A549 (cell line): ENCODE measurements at regions not wholly inside any gene's neighbourhood (a gene's known extent, or its start where the extent isn't known, plus 50 kb on each side); places are given as distances from the start of the nearest gene placed in this dataset.

Experiments
- CTCF ChIP-seq: fragments of >200 bp; sonication (Bioruptor Twin); formaldehyde crosslinking; IDR thresholded peaks from 3 replicates; pipeline ENCODE4 v1.5.1; 2016
- EP300 ChIP-seq, 2 experiments: fragments of >200 bp; sonication (Bioruptor Twin); formaldehyde crosslinking; IDR thresholded peaks; 2 replicates in 1 of 2; 3 replicates in 1 of 2; pipeline ENCODE4 v1.6.1; 2016 to 2017
- ESRRA ChIP-seq: fragments of 150-350 bp; IDR thresholded peaks from 2 replicates; pipeline ENCODE4 v1.6.1; 2014; ENCODE audit warnings: mild to moderate bottlenecking, low read length, borderline replicate concordance
- FOSB ChIP-seq: fragments of 250-450 bp; sonication (Bioruptor Pico); IDR thresholded peaks from 2 replicates; pipeline ENCODE4 v1.5.0; 2020; ENCODE audit warnings: mild to moderate bottlenecking, moderate library complexity
- HDAC2 ChIP-seq: fragments of 200-600 bp; sonication (generic); IDR thresholded peaks from 2 replicates; pipeline ENCODE4 v1.6.1; 2016
- HMGXB4 ChIP-seq: fragments of 250-450 bp; sonication (Bioruptor Pico); IDR thresholded peaks from 2 replicates; pipeline ENCODE4 v1.5.0; 2021; ENCODE audit warnings: mild to moderate bottlenecking, moderate library complexity, borderline replicate concordance
- HOXB13 ChIP-seq: fragments of 250-450 bp; sonication (Bioruptor Pico); IDR thresholded peaks from 2 replicates; pipeline ENCODE4 v1.5.0; 2020; ENCODE audit warnings: low read depth, mild to moderate bottlenecking, moderate library complexity
- NPAS2 ChIP-seq: fragments of 250-450 bp; sonication (Bioruptor Pico); IDR thresholded peaks from 2 replicates; pipeline ENCODE4 v1.8.0; 2022; ENCODE audit warnings: mild to moderate bottlenecking, moderate library complexity, borderline replicate concordance
- POLR2A ChIP-seq: IDR thresholded peaks from 2 replicates; pipeline ENCODE4 v1.6.1; 2012; ENCODE audit warnings: mild to moderate bottlenecking, low read length
- POLR2AphosphoS2 ChIP-seq: conservative IDR thresholded peaks from 2 replicates; pipeline ENCODE4 v1.6.1; 2012; ENCODE audit warnings: low read length, improper control_type of control experiment, inconsistent platforms
- RCOR1 ChIP-seq: fragments of 150-350 bp; IDR thresholded peaks from 2 replicates; pipeline ENCODE4 v1.6.1; 2014; ENCODE audit warnings: antibody characterized with exemption, low read length, low read depth
- REST ChIP-seq: fragments of 200-600 bp; sonication (generic); IDR thresholded peaks from 2 replicates; pipeline ENCODE4 v1.6.1; 2016; ENCODE audit warnings: antibody characterized with exemption, mild to moderate bottlenecking, moderate library complexity

- TF ChIP-seq NPAS2 (no peak), CTCF (no peak), REST (no peak), POLR2A (no peak), EP300 (IDR thresholded peaks at IDR 0.05) (no peak), HDAC2 (no peak), ESRRA (no peak), RCOR1 (no peak), POLR2AphosphoS2 (no peak), HOXB13 (CRISPR knock-in tag) (no peak), HMGXB4 (CRISPR knock-in tag) (no peak), FOSB (CRISPR knock-in tag) (no peak)
Observed at GRCh38 chr9:108662956-108663355, 192.8 kb downstream of the ACTL7B start.
